Brain microvascular endothelial cell (primary cell): ENCODE measurements at regions not wholly inside any gene's neighbourhood (a gene's known extent, or its start where the extent isn't known, plus 50 kb on each side); places are given as distances from the start of the nearest gene placed in this dataset.

Experiments
- DNase-seq: peaks from one replicate; pipeline ENCODE4 v3.0.0-alpha.2; 2020
- H3K27ac ChIP-seq: fragments of 250-450 bp; sonication (Bioruptor Pico); 2 replicates; pipeline ENCODE4 v1.5.1; 2020; ENCODE audit warnings: mild to moderate bottlenecking, moderate library complexity
- H3K27me3 ChIP-seq: fragments of 250-450 bp; sonication (Bioruptor Pico); replicated peaks from 2 replicates; pipeline ENCODE4 v1.5.1; 2020; ENCODE audit warnings: mild to moderate bottlenecking
- H3K36me3 ChIP-seq: fragments of 250-450 bp; sonication (Bioruptor Pico); replicated peaks from 2 replicates; pipeline ENCODE4 v1.5.1; 2020; ENCODE audit warnings: mild to moderate bottlenecking
- H3K4me3 ChIP-seq: 2 replicates; pipeline ENCODE4 v1.5.1; 2011; ENCODE audit warnings: low read depth, mild to moderate bottlenecking, control low read depth, low read length, moderate library complexity
- CTCF ChIP-seq: IDR thresholded peaks from 2 replicates; pipeline ENCODE4 v1.5.1; 2011; ENCODE audit warnings: low read depth, mild to moderate bottlenecking, moderate library complexity, low read length, control low read depth, inconsistent platforms; ENCODE audit errors: missing control alignments
- in situ Hi-C: cut with HindIII; loops from 2 replicates; pipeline ENCODE4 v1.10.0; 2017; ENCODE audit warnings: low sequenced_read_pairs, low pct_ligation_motif_present

- no peak for TF ChIP-seq CTCF
Measured at GRCh38 chr1:98421085-98421435, 240.5 kb upstream of the SNX7 start.

GRCh38 chr1:98420376-98421084 is 241.0 kb upstream of the SNX7 start:
- Histone ChIP-seq H3K36me3 (no peaks in the 10 kb centered on the region), H3K4me3 (no peak overlapping the region), H3K27ac (no peak overlapping the region), H3K27me3 (no peaks in the 10 kb centered on the region)
- no peak for DNase-seq
- in situ Hi-C loops = no loop called here
- no peak for TF ChIP-seq CTCF

More at GRCh38 chr1:98421085-98421435, 240.5 kb upstream of the SNX7 start:
- Histone ChIP-seq H3K36me3 (no peaks in the 10 kb centered on the region), H3K4me3 (no peak overlapping the region), H3K27me3 (no peaks in the 10 kb centered on the region), H3K27ac (no peak overlapping the region)
- no peak for DNase-seq
- in situ Hi-C loops = no loop called here

GRCh38 chr1:98417820-98418219 is 243.7 kb upstream of the SNX7 start:
- TF ChIP-seq CTCF = no peak
- H3K36me3 ChIP-seq = no peaks in the 10 kb centered on the region
- H3K27me3 ChIP-seq = no peaks in the 10 kb centered on the region
- no peak overlapping the region for H3K27ac ChIP-seq
- no peak overlapping the region for H3K4me3 ChIP-seq
- no peak for DNase-seq
- in situ Hi-C loops = no loop called here

- no peaks in the 10 kb centered on the region for H3K36me3 ChIP-seq
- no peak for TF ChIP-seq CTCF
- no peak for DNase-seq
- no peaks in the 10 kb centered on the region for H3K27me3 ChIP-seq
- no peak overlapping the region for H3K4me3 ChIP-seq
- in situ Hi-C loops = no loop called here
- no peak overlapping the region for H3K27ac ChIP-seq
Measured at GRCh38 chr1:98410082-98410481, 251.4 kb upstream of the SNX7 start.

- H3K27ac ChIP-seq = no peak overlapping the region
- TF ChIP-seq CTCF = no peak
- H3K36me3 ChIP-seq = no peaks in the 10 kb centered on the region
- no peaks in the 10 kb centered on the region for H3K27me3 ChIP-seq
- DNase-seq = no peak
- no peak overlapping the region for H3K4me3 ChIP-seq
- in situ Hi-C loops = no loop called here
Measured at GRCh38 chr1:98406352-98407088, 255.0 kb upstream of the SNX7 start.
